H9 (cell line): ENCODE measurements at regions not wholly inside any gene's neighbourhood (a gene's known extent, or its start where the extent isn't known, plus 50 kb on each side); places are given as distances from the start of the nearest gene placed in this dataset.

Source experiments
- DNase-seq: peaks from one replicate; pipeline ENCODE4 v3.0.0-alpha.2; 2017
- H2AFZ ChIP-seq: one replicate; pipeline ENCODE4 v1.6.1; 2013; ENCODE audit warnings: mild to moderate bottlenecking, low read length, control low read depth, moderate library complexity
- H2AK5ac ChIP-seq: 2 replicates; pipeline ENCODE4 v1.6.1; 2013; ENCODE audit warnings: low read length, control low read depth, mixed read lengths; ENCODE audit not compliant: insufficient read length
- H2BK120ac ChIP-seq: one replicate; pipeline ENCODE4 v1.6.1; 2013; ENCODE audit warnings: low read depth, mild to moderate bottlenecking, low read length, control low read depth, inconsistent platforms; ENCODE audit not compliant: poor library complexity, severe bottlenecking
- H2BK12ac ChIP-seq: 2 replicates; pipeline ENCODE4 v1.6.1; 2013; ENCODE audit warnings: low read length, control low read depth, mixed read lengths, low read depth; ENCODE audit not compliant: insufficient read length
- H2BK15ac ChIP-seq: 2 replicates; pipeline ENCODE4 v1.6.1; 2013; ENCODE audit warnings: low read depth, low read length, control low read depth
- H2BK20ac ChIP-seq: one replicate; pipeline ENCODE4 v1.6.1; 2013; ENCODE audit warnings: low read depth, mild to moderate bottlenecking, low read length, control low read depth, inconsistent platforms; ENCODE audit not compliant: poor library complexity, severe bottlenecking
- H2BK5ac ChIP-seq: 2 replicates; pipeline ENCODE4 v1.6.1; 2013; ENCODE audit warnings: low read length, control low read depth, mixed read lengths; ENCODE audit not compliant: insufficient read length
- H3K14ac ChIP-seq: 2 replicates; pipeline ENCODE4 v1.6.1; 2013; ENCODE audit warnings: low read length, control low read depth; ENCODE audit not compliant: insufficient read depth
- H3K18ac ChIP-seq: 2 replicates; pipeline ENCODE4 v1.6.1; 2013; ENCODE audit warnings: low read depth, mild to moderate bottlenecking, mixed read lengths, low read length, control low read depth; ENCODE audit not compliant: insufficient read length
- H3K23ac ChIP-seq: 2 replicates; pipeline ENCODE4 v1.6.1; 2013; ENCODE audit warnings: low read length, control low read depth, mixed read lengths, low read depth; ENCODE audit not compliant: insufficient read length
- H3K23me2 ChIP-seq: 2 replicates; pipeline ENCODE4 v1.6.1; 2013; ENCODE audit warnings: low read depth, mild to moderate bottlenecking, mixed read lengths, low read length, control low read depth; ENCODE audit not compliant: insufficient read length, poor library complexity, severe bottlenecking
- H3K27ac ChIP-seq: 2 replicates; pipeline ENCODE4 v1.5.1; 2013; ENCODE audit warnings: low read length, control low read depth, mixed read lengths, low read depth; ENCODE audit not compliant: insufficient read length
- H3K27me3 ChIP-seq: 2 replicates; pipeline ENCODE4 v1.6.1; 2013; ENCODE audit warnings: low read length, control low read depth, inconsistent platforms; ENCODE audit not compliant: insufficient read depth
- H3K4ac ChIP-seq: 2 replicates; pipeline ENCODE4 v1.6.1; 2013; ENCODE audit warnings: low read depth, mild to moderate bottlenecking, control low read depth, inconsistent platforms, low read length, moderate library complexity
- H3K4me1 ChIP-seq: 2 replicates; pipeline ENCODE4 v1.6.1; 2013; ENCODE audit warnings: low read length, control low read depth, inconsistent platforms; ENCODE audit not compliant: insufficient read depth
- H3K4me2 ChIP-seq: 2 replicates; pipeline ENCODE4 v1.6.1; 2013; ENCODE audit warnings: low read length, control low read depth, mixed read lengths; ENCODE audit not compliant: insufficient read length, insufficient read depth
- H3K56ac ChIP-seq: 2 replicates; pipeline ENCODE4 v1.6.1; 2013; ENCODE audit warnings: low read depth, mild to moderate bottlenecking, mixed read lengths, low read length, control low read depth; ENCODE audit not compliant: insufficient read length
- H3K79me1 ChIP-seq: 2 replicates; pipeline ENCODE4 v1.6.1; 2013; ENCODE audit warnings: low read depth, mild to moderate bottlenecking, moderate library complexity, low read length, control low read depth, inconsistent platforms; ENCODE audit not compliant: insufficient read depth, poor library complexity, severe bottlenecking
- H3K79me2 ChIP-seq: 2 replicates; pipeline ENCODE4 v1.6.1; 2013; ENCODE audit warnings: low read length, control low read depth, inconsistent platforms; ENCODE audit not compliant: insufficient read depth
- H3K9ac ChIP-seq: 2 replicates; pipeline ENCODE4 v1.6.1; 2013; ENCODE audit warnings: low read length, control low read depth, mixed read lengths; ENCODE audit not compliant: insufficient read length; ENCODE audit errors: extremely low read depth
- H3K9me3 ChIP-seq: one replicate; pipeline ENCODE4 v1.6.1; 2013; ENCODE audit warnings: low read depth, low read length, inconsistent platforms; ENCODE audit not compliant: control insufficient read depth
- H3T11ph ChIP-seq: one replicate; pipeline ENCODE4 v1.6.1; 2013; ENCODE audit warnings: mild to moderate bottlenecking, low read length, control low read depth, inconsistent platforms
- H4K20me1 ChIP-seq: one replicate; pipeline ENCODE4 v1.6.1; 2013; ENCODE audit not compliant: control insufficient read depth, insufficient read length, insufficient read depth
- H4K5ac ChIP-seq: 2 replicates; pipeline ENCODE4 v1.6.1; 2013; ENCODE audit warnings: low read depth, mild to moderate bottlenecking, mixed read lengths, low read length, control low read depth; ENCODE audit not compliant: insufficient read length
- H4K8ac ChIP-seq: replicated peaks from 2 replicates; pipeline ENCODE4 v1.6.1; 2013; ENCODE audit warnings: low read length, control low read depth, mixed read lengths, low read depth; ENCODE audit not compliant: insufficient read length
- H4K91ac ChIP-seq: 2 replicates; pipeline ENCODE4 v1.6.1; 2013; ENCODE audit warnings: low read depth, mild to moderate bottlenecking, moderate library complexity, mixed read lengths, low read length, control low read depth; ENCODE audit not compliant: insufficient read length
- H3K27ac Mint-ChIP-seq, 3 experiments: 2 replicates in 2 of 3; 3 replicates in 1 of 3; pipeline ENCODE4 v1.8.0; 2020 to 2021; ENCODE audit warnings: mixed read lengths in 3 of 3, mild to moderate bottlenecking in 1 of 3, moderate library complexity in 1 of 3
- H3K27me3 Mint-ChIP-seq: 2 replicates; pipeline ENCODE4 v1.8.0; 2021; ENCODE audit warnings: low read depth, mild to moderate bottlenecking, moderate library complexity, mixed read lengths
- H3K36me3 Mint-ChIP-seq, 3 experiments: 2 replicates in 2 of 3; 3 replicates in 1 of 3; pipeline ENCODE4 v1.8.0; 2020 to 2021; ENCODE audit warnings: low read depth in 3 of 3, mixed read lengths in 3 of 3; ENCODE audit not compliant: insufficient read depth in 1 of 3
- H3K4me1 Mint-ChIP-seq, 2 experiments: 2 replicates each; pipeline ENCODE4 v1.8.0; 2020; ENCODE audit warnings: mixed read lengths in 2 of 2
- H3K4me3 Mint-ChIP-seq, 2 experiments: 2 replicates in 1 of 2; 3 replicates in 1 of 2; pipeline ENCODE4 v1.8.0; 2020 to 2021; ENCODE audit warnings: mild to moderate bottlenecking in 2 of 2, mixed read lengths in 2 of 2, moderate library complexity in 1 of 2
- H3K9me3 Mint-ChIP-seq, 2 experiments: 2 replicates in 1 of 2; 3 replicates in 1 of 2; pipeline ENCODE4 v1.8.0; 2020; ENCODE audit warnings: mild to moderate bottlenecking in 2 of 2, mixed read lengths in 2 of 2, moderate library complexity in 1 of 2
- WGBS: extraction: QIAGEN DNeasy Blood & Tissue Kit; methylation state at CpG from one replicate; pipeline ENCODE4 v1.1.7; 2013; ENCODE audit warnings: missing lambda C conversion rate, low lambda C conversion rate, mixed read lengths; ENCODE audit not compliant: insufficient read length; ENCODE audit errors: extremely low coverage; 5-methylcytosine and 5-hydroxymethylcytosine counted together
- TF ChIP-seq, protein P1 (sequence below): fragments of 200-600 bp; sonication (generic); conservative IDR thresholded peaks from 3 replicates; pipeline ENCODE4 v1.8.0; 2021; ENCODE audit warnings: antibody characterized with exemption, mild to moderate bottlenecking

DNA sequence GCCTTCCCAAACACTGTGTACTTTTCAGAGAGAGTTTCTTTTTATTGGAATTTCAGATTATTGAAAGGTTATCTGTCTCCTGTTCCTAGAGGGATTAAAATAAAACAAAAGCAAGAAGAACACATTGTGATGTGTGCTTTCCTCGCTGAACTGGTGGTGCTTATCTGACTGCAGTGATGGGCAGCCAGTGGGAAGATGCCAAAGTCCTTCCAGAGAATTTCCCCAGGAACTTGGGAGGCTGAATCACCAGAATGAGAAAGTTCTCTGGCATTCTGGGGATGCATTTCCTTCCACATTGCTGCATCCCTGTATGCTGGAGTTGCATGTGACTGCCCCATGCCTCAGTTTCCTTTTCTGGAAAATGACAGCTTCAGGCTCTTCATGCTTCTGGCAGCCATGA lies 53.9 kb upstream of the SEC11C start:
- no peaks in the 10 kb centered on the region for H4K20me1 ChIP-seq
- no peak overlapping the region for H2AFZ ChIP-seq
- no peak overlapping the region for H3K9ac ChIP-seq
- H2BK120ac ChIP-seq, result no peak overlapping the region
- Mint-ChIP-seq H3K4me1 (peaks cover 2 to 8% of the 10 kb centered on the region in 2 experiments; a peak in 3 of 4 replicates), H3K27ac (no peak overlapping the region), H3K9me3 (no peaks in the 10 kb centered on the region), H3K36me3 (no peaks in the 10 kb centered on the region), H3K4me3 (no peak overlapping the region), H3K27me3 (peaks cover 17% of the 10 kb centered on the region)
- DNase-seq, result no peak
- no peak overlapping the region for H3K56ac ChIP-seq
- no peak overlapping the region for H4K8ac ChIP-seq
- TF ChIP-seq, protein P1, sequence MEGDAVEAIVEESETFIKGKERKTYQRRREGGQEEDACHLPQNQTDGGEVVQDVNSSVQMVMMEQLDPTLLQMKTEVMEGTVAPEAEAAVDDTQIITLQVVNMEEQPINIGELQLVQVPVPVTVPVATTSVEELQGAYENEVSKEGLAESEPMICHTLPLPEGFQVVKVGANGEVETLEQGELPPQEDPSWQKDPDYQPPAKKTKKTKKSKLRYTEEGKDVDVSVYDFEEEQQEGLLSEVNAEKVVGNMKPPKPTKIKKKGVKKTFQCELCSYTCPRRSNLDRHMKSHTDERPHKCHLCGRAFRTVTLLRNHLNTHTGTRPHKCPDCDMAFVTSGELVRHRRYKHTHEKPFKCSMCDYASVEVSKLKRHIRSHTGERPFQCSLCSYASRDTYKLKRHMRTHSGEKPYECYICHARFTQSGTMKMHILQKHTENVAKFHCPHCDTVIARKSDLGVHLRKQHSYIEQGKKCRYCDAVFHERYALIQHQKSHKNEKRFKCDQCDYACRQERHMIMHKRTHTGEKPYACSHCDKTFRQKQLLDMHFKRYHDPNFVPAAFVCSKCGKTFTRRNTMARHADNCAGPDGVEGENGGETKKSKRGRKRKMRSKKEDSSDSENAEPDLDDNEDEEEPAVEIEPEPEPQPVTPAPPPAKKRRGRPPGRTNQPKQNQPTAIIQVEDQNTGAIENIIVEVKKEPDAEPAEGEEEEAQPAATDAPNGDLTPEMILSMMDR, result no peak
- H3T11ph ChIP-seq, result no peak overlapping the region
- H3K4me1 ChIP-seq, result no peaks in the 10 kb centered on the region
- no peak overlapping the region for H3K14ac ChIP-seq
- H4K5ac ChIP-seq, result no peak overlapping the region
- no peak overlapping the region for H3K27ac ChIP-seq
- H2BK5ac ChIP-seq, result no peak overlapping the region
- no peak overlapping the region for H2BK20ac ChIP-seq
- H3K27me3 ChIP-seq, result no peaks in the 10 kb centered on the region
- H3K4me2 ChIP-seq, result no peak overlapping the region
- H3K23ac ChIP-seq, result no peak overlapping the region
- H3K18ac ChIP-seq, result no peak overlapping the region
- H3K23me2 ChIP-seq, result peaks cover 2% of the 10 kb centered on the region
- no peaks in the 10 kb centered on the region for H3K79me1 ChIP-seq
- H3K79me2 ChIP-seq, result no peaks in the 10 kb centered on the region
- no peak overlapping the region for H2BK12ac ChIP-seq
- no peak overlapping the region for H2AK5ac ChIP-seq
- H3K9me3 ChIP-seq, result no peaks in the 10 kb centered on the region
- WGBS, result no CpG with 5 or more reads among the region's 1 CpG
- no peak overlapping the region for H4K91ac ChIP-seq
- H2BK15ac ChIP-seq, result no peak overlapping the region
- no peak overlapping the region for H3K4ac ChIP-seq
